ENCODE measurements at regions not wholly inside any gene's neighbourhood (a gene's known extent, or its start where the extent isn't known, plus 50 kb on each side); places are given as distances from the start of the nearest gene placed in this dataset.

- H3K27ac Mint-ChIP-seq, result no peak overlapping the region
- no peaks in the 10 kb centered on the region for H3K4me1 Mint-ChIP-seq (ENCODE audit: low read depth)
- H3K9me3 Mint-ChIP-seq (ENCODE audit: low read depth), result no peaks in the 10 kb centered on the region
- no peak overlapping the region for H3K4me3 Mint-ChIP-seq
- H3K27me3 Mint-ChIP-seq, result no peaks in the 10 kb centered on the region
- no peaks in the 10 kb centered on the region for H3K36me3 Mint-ChIP-seq
Measured at GRCh38 chr3:189466004-189466403, 165.2 kb upstream of the TP63 start.

- H3K36me3 Mint-ChIP-seq, result no peaks in the 10 kb centered on the region
- H3K27ac Mint-ChIP-seq, result no peak overlapping the region
- H3K4me1 Mint-ChIP-seq (ENCODE audit: low read depth), result no peaks in the 10 kb centered on the region
- no peaks in the 10 kb centered on the region for H3K27me3 Mint-ChIP-seq
- H3K9me3 Mint-ChIP-seq (ENCODE audit: low read depth), result no peaks in the 10 kb centered on the region
- no peak overlapping the region for H3K4me3 Mint-ChIP-seq
Measured at GRCh38 chr3:189467451-189467850, 163.7 kb upstream of the TP63 start.

- no peaks in the 10 kb centered on the region for H3K4me1 Mint-ChIP-seq (ENCODE audit: low read depth)
- no peaks in the 10 kb centered on the region for H3K9me3 Mint-ChIP-seq (ENCODE audit: low read depth)
- no peak overlapping the region for H3K27ac Mint-ChIP-seq
- H3K36me3 Mint-ChIP-seq, result peaks cover 2% of the 10 kb centered on the region
- H3K4me3 Mint-ChIP-seq, result no peak overlapping the region
- H3K27me3 Mint-ChIP-seq, result no peaks in the 10 kb centered on the region
Measured at GRCh38 chr3:189474944-189475343, 156.2 kb upstream of the TP63 start.

- Mint-ChIP-seq H3K27ac (no peak overlapping the region), H3K4me3 (no peak overlapping the region), H3K36me3 (peaks cover 5% of the 10 kb centered on the region), H3K9me3 (ENCODE audit: low read depth) (peaks cover 6% of the 10 kb centered on the region), H3K27me3 (no peaks in the 10 kb centered on the region), H3K4me1 (ENCODE audit: low read depth) (no peaks in the 10 kb centered on the region)
Measured at GRCh38 chr3:189477614-189478013, 153.6 kb upstream of the TP63 start.

- no peaks in the 10 kb centered on the region for H3K4me1 Mint-ChIP-seq (ENCODE audit: low read depth)
- H3K27me3 Mint-ChIP-seq, result no peaks in the 10 kb centered on the region
- H3K9me3 Mint-ChIP-seq (ENCODE audit: low read depth), result peaks cover 14% of the 10 kb centered on the region
- no peak overlapping the region for H3K4me3 Mint-ChIP-seq
- peaks cover 6% of the 10 kb centered on the region for H3K36me3 Mint-ChIP-seq
- H3K27ac Mint-ChIP-seq, result no peak overlapping the region
Measured at GRCh38 chr3:189486556-189486955, 144.6 kb upstream of the TP63 start.

GRCh38 chr3:189488241-189488767 lies 142.9 kb upstream of the TP63 start:
- Mint-ChIP-seq H3K4me1 (ENCODE audit: low read depth) (no peaks in the 10 kb centered on the region), H3K4me3 (no peak overlapping the region), H3K36me3 (peaks cover 3% of the 10 kb centered on the region), H3K9me3 (ENCODE audit: low read depth) (peaks cover 8% of the 10 kb centered on the region), H3K27ac (no peak overlapping the region), H3K27me3 (no peaks in the 10 kb centered on the region)

GRCh38 chr3:189490337-189490736 lies 140.9 kb upstream of the TP63 start:
- Mint-ChIP-seq H3K4me3 (no peak overlapping the region), H3K36me3 (peaks cover 3% of the 10 kb centered on the region), H3K27ac (no peak overlapping the region), H3K9me3 (ENCODE audit: low read depth) (peaks cover 4% of the 10 kb centered on the region), H3K27me3 (no peaks in the 10 kb centered on the region), H3K4me1 (ENCODE audit: low read depth) (no peaks in the 10 kb centered on the region)

GRCh38 chr3:189490749-189491148 lies 140.4 kb upstream of the TP63 start:
- Mint-ChIP-seq H3K27ac (no peak overlapping the region), H3K27me3 (no peaks in the 10 kb centered on the region), H3K9me3 (ENCODE audit: low read depth) (no peaks in the 10 kb centered on the region), H3K4me1 (ENCODE audit: low read depth) (no peaks in the 10 kb centered on the region), H3K36me3 (no peaks in the 10 kb centered on the region), H3K4me3 (no peak overlapping the region)

GRCh38 chr3:189491831-189492230 lies 139.4 kb upstream of the TP63 start:
- no peak overlapping the region for H3K27ac Mint-ChIP-seq
- no peaks in the 10 kb centered on the region for H3K4me1 Mint-ChIP-seq (ENCODE audit: low read depth)
- H3K4me3 Mint-ChIP-seq, result no peak overlapping the region
- no peaks in the 10 kb centered on the region for H3K27me3 Mint-ChIP-seq
- H3K36me3 Mint-ChIP-seq, result no peaks in the 10 kb centered on the region
- H3K9me3 Mint-ChIP-seq (ENCODE audit: low read depth), result no peaks in the 10 kb centered on the region

GRCh38 chr3:189493271-189493670 lies 137.9 kb upstream of the TP63 start:
- Mint-ChIP-seq H3K27me3 (no peaks in the 10 kb centered on the region), H3K4me1 (ENCODE audit: low read depth) (no peaks in the 10 kb centered on the region)

GRCh38 chr3:189494632-189495031 lies 136.6 kb upstream of the TP63 start:
- H3K27me3 Mint-ChIP-seq, result no peaks in the 10 kb centered on the region
- no peaks in the 10 kb centered on the region for H3K4me1 Mint-ChIP-seq (ENCODE audit: low read depth)
- H3K27ac Mint-ChIP-seq, result no peak overlapping the region
- H3K9me3 Mint-ChIP-seq (ENCODE audit: low read depth), result no peaks in the 10 kb centered on the region
- no peak overlapping the region for H3K4me3 Mint-ChIP-seq
- H3K36me3 Mint-ChIP-seq, result no peaks in the 10 kb centered on the region

More at GRCh38 chr3:189493271-189493670, 137.9 kb upstream of the TP63 start:
- H3K27ac Mint-ChIP-seq, result no peak overlapping the region
- no peaks in the 10 kb centered on the region for H3K36me3 Mint-ChIP-seq
- no peak overlapping the region for H3K4me3 Mint-ChIP-seq
- H3K9me3 Mint-ChIP-seq (ENCODE audit: low read depth), result no peaks in the 10 kb centered on the region

- Mint-ChIP-seq H3K4me1 (ENCODE audit: low read depth) (peaks cover 10% of the 10 kb centered on the region), H3K27me3 (no peaks in the 10 kb centered on the region), H3K27ac (no peak overlapping the region), H3K4me3 (no peak overlapping the region), H3K36me3 (no peaks in the 10 kb centered on the region), H3K9me3 (ENCODE audit: low read depth) (peaks cover 6% of the 10 kb centered on the region)
Measured at GRCh38 chr3:189496375-189497138, 134.6 kb upstream of the TP63 start.

- H3K9me3 Mint-ChIP-seq (ENCODE audit: low read depth), result peaks cover 6% of the 10 kb centered on the region
- no peak overlapping the region for H3K27ac Mint-ChIP-seq
- no peaks in the 10 kb centered on the region for H3K36me3 Mint-ChIP-seq
- H3K4me1 Mint-ChIP-seq (ENCODE audit: low read depth), result peaks cover 20% of the 10 kb centered on the region
- H3K4me3 Mint-ChIP-seq, result no peak overlapping the region
- H3K27me3 Mint-ChIP-seq, result no peaks in the 10 kb centered on the region
Measured at GRCh38 chr3:189498995-189499704, 132.0 kb upstream of the TP63 start.

- Mint-ChIP-seq H3K4me1 (ENCODE audit: low read depth) (peaks cover 20% of the 10 kb centered on the region), H3K36me3 (no peaks in the 10 kb centered on the region), H3K9me3 (ENCODE audit: low read depth) (peaks cover 6% of the 10 kb centered on the region), H3K27ac (no peak overlapping the region), H3K4me3 (no peak overlapping the region), H3K27me3 (no peaks in the 10 kb centered on the region)
Measured at GRCh38 chr3:189500299-189500698, 130.9 kb upstream of the TP63 start.

GRCh38 chr3:189500798-189501495 lies 130.2 kb upstream of the TP63 start:
- Mint-ChIP-seq H3K4me1 (ENCODE audit: low read depth) (peaks cover 20% of the 10 kb centered on the region), H3K27me3 (no peaks in the 10 kb centered on the region), H3K9me3 (ENCODE audit: low read depth) (peaks cover 6% of the 10 kb centered on the region), H3K36me3 (no peaks in the 10 kb centered on the region), H3K4me3 (no peak overlapping the region), H3K27ac (no peak overlapping the region)

All from activated naive CD8-positive, alpha-beta T cell (primary cell).